Gastroesophageal sphincter (tissue), 4 donors: ENCODE measurements at regions not wholly inside any gene's neighbourhood (a gene's known extent, or its start where the extent isn't known, plus 50 kb on each side); places are given as distances from the start of the nearest gene placed in this dataset.

Source experiments
- ATAC-seq: fragments of 150-250 bp; one replicate; pipeline ENCODE4 v1.9.1; 2016; ENCODE audit warnings: mild to moderate bottlenecking, moderate library complexity
- H3K27ac ChIP-seq, 4 donors: fragments of 200-600 bp; sonication (generic) in 3 of 4; 1 replicate in 3 of 4; 2 replicates in 1 of 4; pipeline ENCODE4 v1.5.1; 2016 to 2019
- H3K27me3 ChIP-seq: fragments of 200-600 bp; sonication (generic); one replicate; pipeline ENCODE4 v1.5.1; 2019
- H3K36me3 ChIP-seq, 2 donors: fragments of 200-600 bp; sonication (generic); one replicate each; pipeline ENCODE4 v1.5.1; 2019; ENCODE audit warnings: control low read depth in 1 of 2
- H3K4me1 ChIP-seq, 3 donors: fragments of 200-600 bp; sonication (generic); 1 replicate in 2 of 3; 2 replicates in 1 of 3; pipeline ENCODE4 v1.5.1; 2016 to 2019; ENCODE audit warnings: control low read depth in 2 of 3
- H3K4me3 ChIP-seq, 2 donors: fragments of 200-600 bp; sonication (generic); one replicate each; pipeline ENCODE4 v1.5.1; 2019; ENCODE audit warnings: mild to moderate bottlenecking in 1 of 2, moderate library complexity in 1 of 2
- H3K9me3 ChIP-seq, 3 donors: fragments of 200-600 bp; sonication (generic); one replicate each; pipeline ENCODE4 v1.5.1; 2017 to 2019; ENCODE audit warnings: control low read depth in 2 of 3
- CTCF ChIP-seq, 4 experiments: fragments of 200-600 bp in 2 of 4; fragments of 450-650 bp in 2 of 4; sonication (generic) in 1 of 4; IDR thresholded peaks; one replicate each; pipeline ENCODE4 v1.5.1; 2017 to 2019; ENCODE audit warnings: antibody characterized with exemption in 4 of 4, mild to moderate bottlenecking in 2 of 4, moderate library complexity in 2 of 4
- EP300 ChIP-seq: sonication (generic); formaldehyde crosslinking; IDR thresholded peaks from one replicate; pipeline ENCODE4 v1.6.1; 2017; ENCODE audit warnings: antibody characterized with exemption, mild to moderate bottlenecking
- POLR2A ChIP-seq, 2 donors: fragments of 450-650 bp; IDR thresholded peaks; one replicate each; pipeline ENCODE4 v1.6.1; 2017; ENCODE audit warnings: antibody characterized with exemption in 2 of 2, mild to moderate bottlenecking in 2 of 2, moderate library complexity in 1 of 2
- POLR2AphosphoS5 ChIP-seq: sonication (generic); formaldehyde crosslinking; IDR thresholded peaks from one replicate; pipeline ENCODE4 v1.6.1; 2017; ENCODE audit warnings: antibody characterized with exemption
- whole genome bisulfite sequencing, 2 donors: methylation state at CpG; one replicate each; pipeline ENCODE4 v1.1.5; 2018; ENCODE audit warnings: low coverage in 1 of 2; 5-methylcytosine and 5-hydroxymethylcytosine counted together

GRCh38 chr10:28849309-28849708, 172.0 kb downstream of the BAMBI start:
- peaks cover 0 to 6% (median 0%) of the 10 kb centered on the region in 3 donors for H3K4me1 ChIP-seq
- no peaks in the 10 kb centered on the region for H3K36me3 ChIP-seq
- H3K9me3 ChIP-seq: peaks cover 0 to 14% (median 0%) of the 10 kb centered on the region in 3 donors
- TF ChIP-seq POLR2A (IDR thresholded peaks at IDR 0.05) (no peak), CTCF (IDR thresholded peaks at IDR 0.05) (no peak), POLR2AphosphoS5 (no peak), EP300 (no peak)
- H3K4me3 ChIP-seq: no peak overlapping the region
- WGBS, 2 donors: 100% methylated on average over 3 of the region's 3 CpGs; no CpG with 5 or more reads in 1 of the 2 donors
- no peak for ATAC-seq
- H3K27me3 ChIP-seq: peaks cover 25% of the 10 kb centered on the region
- H3K27ac ChIP-seq: no peak overlapping the region

- no peaks in the 10 kb centered on the region for H3K36me3 ChIP-seq
- no peak for TF ChIP-seq POLR2AphosphoS5
- TF ChIP-seq CTCF (IDR thresholded peaks at IDR 0.05): no peak
- no peak for TF ChIP-seq POLR2A (IDR thresholded peaks at IDR 0.05)
- no peak for TF ChIP-seq EP300
These were observed 172.5 kb downstream of the BAMBI start for GRCh38 chr10:28849821-28850220.

GRCh38 chr10:28850784-28851183, 173.5 kb downstream of the BAMBI start:
- WGBS, 2 donors: 87 to 90% methylated on average over 6 of the region's 6 CpGs
- TF ChIP-seq EP300: no peak
- no peak for TF ChIP-seq CTCF (IDR thresholded peaks at IDR 0.05)
- TF ChIP-seq POLR2AphosphoS5: no peak
- TF ChIP-seq POLR2A (IDR thresholded peaks at IDR 0.05): no peak
- Histone ChIP-seq H3K4me3 (no peak overlapping the region), H3K27me3 (peaks cover 32% of the 10 kb centered on the region), H3K36me3 (no peaks in the 10 kb centered on the region), H3K9me3 (peaks cover 0 to 2% (median 0%) of the 10 kb centered on the region in 3 donors), H3K4me1 (peaks cover 0 to 6% (median 0%) of the 10 kb centered on the region in 3 donors), H3K27ac (no peak overlapping the region)
- ATAC-seq: no peak

More at GRCh38 chr10:28849821-28850220, 172.5 kb downstream of the BAMBI start:
- Histone ChIP-seq H3K27me3 (peaks cover 30% of the 10 kb centered on the region), H3K4me3 (no peak overlapping the region), H3K9me3 (peaks cover 0 to 12% (median 0%) of the 10 kb centered on the region in 3 donors), H3K27ac (no peak overlapping the region), H3K4me1 (peaks cover 0 to 6% (median 0%) of the 10 kb centered on the region in 3 donors)
- 83 to 100% methylated on average over 3 to 4 of the region's 4 CpGs for WGBS, 2 donors
- no peak for ATAC-seq

GRCh38 chr10:28853195-28853594, 175.9 kb downstream of the BAMBI start:
- Histone ChIP-seq H3K27ac (no peak overlapping the region), H3K36me3 (no peaks in the 10 kb centered on the region), H3K9me3 (peaks cover 0 to 8% (median 0%) of the 10 kb centered on the region in 3 donors), H3K27me3 (peaks cover 32% of the 10 kb centered on the region), H3K4me1 (peaks cover 0 to 6% (median 0%) of the 10 kb centered on the region in 3 donors), H3K4me3 (no peak overlapping the region)
- TF ChIP-seq POLR2A (IDR thresholded peaks at IDR 0.05) (no peak), EP300 (no peak), CTCF (IDR thresholded peaks at IDR 0.05) (no peak), POLR2AphosphoS5 (no peak)
- 14 to 25% methylated on average over 5 of the region's 5 CpGs for WGBS, 2 donors
- no peak for ATAC-seq

- no peaks in the 10 kb centered on the region for H3K36me3 ChIP-seq
- H3K27me3 ChIP-seq: peaks cover 22% of the 10 kb centered on the region
- H3K4me3 ChIP-seq: no peak overlapping the region
- ATAC-seq: no peak
- TF ChIP-seq POLR2A (IDR thresholded peaks at IDR 0.05) (no peak), CTCF (IDR thresholded peaks at IDR 0.05) (no peak), POLR2AphosphoS5 (no peak), EP300 (no peak)
- peaks cover 0 to 6% (median 0%) of the 10 kb centered on the region in 3 donors for H3K4me1 ChIP-seq
- H3K27ac ChIP-seq: no peak overlapping the region
- H3K9me3 ChIP-seq: peaks cover 0 to 8% (median 0%) of the 10 kb centered on the region in 3 donors
- 96 to 100% methylated on average over 2 of the region's 2 CpGs for WGBS, 2 donors
These were observed 179.8 kb downstream of the BAMBI start for GRCh38 chr10:28857164-28857563.
